ENCODE measurements at regions not wholly inside any gene's neighbourhood (a gene's known extent, or its start where the extent isn't known, plus 50 kb on each side); places are given as distances from the start of the nearest gene placed in this dataset.

DNA sequence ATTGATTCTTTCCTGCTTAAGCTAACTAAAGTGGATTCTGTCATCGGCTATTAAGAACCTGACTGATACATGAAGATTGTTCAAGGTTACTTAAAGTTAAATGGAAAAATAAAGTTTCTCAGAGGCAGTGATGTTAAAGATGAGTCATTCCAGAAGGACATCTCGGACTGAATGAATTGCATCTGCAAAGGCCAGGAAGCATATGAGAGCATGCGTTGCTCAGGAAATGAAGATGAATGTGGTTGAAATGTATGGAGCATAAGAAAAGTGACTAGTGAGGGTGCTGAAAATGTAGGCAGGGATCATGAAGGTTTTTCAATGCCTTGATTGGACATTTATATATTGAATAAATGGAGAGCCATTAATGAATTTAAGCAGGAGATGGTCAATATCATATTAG is 133.9 kb upstream of the GHITM start:
- TF ChIP-seq, protein P1, sequence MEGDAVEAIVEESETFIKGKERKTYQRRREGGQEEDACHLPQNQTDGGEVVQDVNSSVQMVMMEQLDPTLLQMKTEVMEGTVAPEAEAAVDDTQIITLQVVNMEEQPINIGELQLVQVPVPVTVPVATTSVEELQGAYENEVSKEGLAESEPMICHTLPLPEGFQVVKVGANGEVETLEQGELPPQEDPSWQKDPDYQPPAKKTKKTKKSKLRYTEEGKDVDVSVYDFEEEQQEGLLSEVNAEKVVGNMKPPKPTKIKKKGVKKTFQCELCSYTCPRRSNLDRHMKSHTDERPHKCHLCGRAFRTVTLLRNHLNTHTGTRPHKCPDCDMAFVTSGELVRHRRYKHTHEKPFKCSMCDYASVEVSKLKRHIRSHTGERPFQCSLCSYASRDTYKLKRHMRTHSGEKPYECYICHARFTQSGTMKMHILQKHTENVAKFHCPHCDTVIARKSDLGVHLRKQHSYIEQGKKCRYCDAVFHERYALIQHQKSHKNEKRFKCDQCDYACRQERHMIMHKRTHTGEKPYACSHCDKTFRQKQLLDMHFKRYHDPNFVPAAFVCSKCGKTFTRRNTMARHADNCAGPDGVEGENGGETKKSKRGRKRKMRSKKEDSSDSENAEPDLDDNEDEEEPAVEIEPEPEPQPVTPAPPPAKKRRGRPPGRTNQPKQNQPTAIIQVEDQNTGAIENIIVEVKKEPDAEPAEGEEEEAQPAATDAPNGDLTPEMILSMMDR (conservative IDR thresholded peaks at IDR 0.05), result no peak
- TF ChIP-seq EZH2 (IDR thresholded peaks at IDR 0.05; ENCODE audit: low read depth), result no peak
- CTCF ChIA-PET, result no interaction called here
- Histone ChIP-seq H3F3A (ENCODE audit: insufficient read depth, low read depth) (no peaks in the 10 kb centered on the region), H3K79me2 (ENCODE audit: low read depth) (no peaks in the 10 kb centered on the region), H3K4me1 (replicated peaks; ENCODE audit: insufficient read depth) (no peaks in the 10 kb centered on the region), H2AFZ (no peak overlapping the region), H4K20me1 (ENCODE audit: insufficient read depth) (no peaks in the 10 kb centered on the region), H3K9me2 (ENCODE audit: insufficient read depth) (no peaks in the 10 kb centered on the region), H3K36me3 (ENCODE audit: low read depth) (no peaks in the 10 kb centered on the region), H3K4me2 (no peak overlapping the region), H3K27me3 (ENCODE audit: insufficient read depth, low read depth) (peaks cover 34% of the 10 kb centered on the region; the same call in 1 of the 2 replicates), H3K4me3 (no peak overlapping the region), H3K9me3 (ENCODE audit: insufficient read depth, low read depth) (no peaks in the 10 kb centered on the region), H3K27ac (no peak overlapping the region)
- DNase-seq, result no peak
- POLR2A ChIA-PET (ENCODE audit: unreplicated experiment), result no interaction called here
- BruUV-seq (replicated peaks), result no TSS peak
- intact Hi-C loops (cut with micrococcal nuclease; ENCODE audit: unreplicated experiment), result no loop called here

DNA sequence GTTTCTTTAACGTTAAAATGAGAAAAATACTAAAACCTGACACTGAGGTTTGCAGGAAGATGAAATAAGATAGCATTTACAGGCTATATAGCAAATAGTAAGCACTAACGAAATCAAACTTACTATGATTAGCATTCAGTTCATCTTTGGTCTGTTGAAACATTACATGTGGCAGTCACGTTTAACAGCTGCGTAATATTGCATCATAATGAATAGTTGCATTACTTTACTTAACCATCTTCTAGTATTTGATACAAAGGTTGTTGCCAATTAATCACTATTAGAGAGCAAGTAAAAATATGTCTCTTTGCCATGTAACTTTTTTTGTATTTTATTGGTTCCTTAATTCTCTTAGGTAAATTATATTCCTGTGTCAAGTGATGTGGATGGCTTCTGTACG is 131.8 kb upstream of the GHITM start:
- H3F3A ChIP-seq (ENCODE audit: insufficient read depth, low read depth), result no peaks in the 10 kb centered on the region
- CTCF ChIA-PET, result no interaction called here
- no peak overlapping the region for H3K27ac ChIP-seq
- POLR2A ChIA-PET (ENCODE audit: unreplicated experiment), result no interaction called here
- H3K27me3 ChIP-seq (ENCODE audit: insufficient read depth, low read depth), result peaks cover 36% of the 10 kb centered on the region; the same call in 1 of the 2 replicates
- H3K36me3 ChIP-seq (ENCODE audit: low read depth), result no peaks in the 10 kb centered on the region
- H3K79me2 ChIP-seq (ENCODE audit: low read depth), result no peaks in the 10 kb centered on the region
- H3K4me3 ChIP-seq, result no peak overlapping the region
- no peak overlapping the region for H2AFZ ChIP-seq
- H3K4me2 ChIP-seq, result no peak overlapping the region
- intact Hi-C loops (cut with micrococcal nuclease; ENCODE audit: unreplicated experiment), result no loop called here
- H3K9me2 ChIP-seq (ENCODE audit: insufficient read depth), result no peaks in the 10 kb centered on the region
- no TSS peak for BruUV-seq (replicated peaks)
- no peaks in the 10 kb centered on the region for H3K4me1 ChIP-seq (replicated peaks; ENCODE audit: insufficient read depth)
- DNase-seq, result no peak
- TF ChIP-seq, protein P1 (conservative IDR thresholded peaks at IDR 0.05), result no peak
- H4K20me1 ChIP-seq (ENCODE audit: insufficient read depth), result no peaks in the 10 kb centered on the region
- no peaks in the 10 kb centered on the region for H3K9me3 ChIP-seq (ENCODE audit: insufficient read depth, low read depth)

DNA sequence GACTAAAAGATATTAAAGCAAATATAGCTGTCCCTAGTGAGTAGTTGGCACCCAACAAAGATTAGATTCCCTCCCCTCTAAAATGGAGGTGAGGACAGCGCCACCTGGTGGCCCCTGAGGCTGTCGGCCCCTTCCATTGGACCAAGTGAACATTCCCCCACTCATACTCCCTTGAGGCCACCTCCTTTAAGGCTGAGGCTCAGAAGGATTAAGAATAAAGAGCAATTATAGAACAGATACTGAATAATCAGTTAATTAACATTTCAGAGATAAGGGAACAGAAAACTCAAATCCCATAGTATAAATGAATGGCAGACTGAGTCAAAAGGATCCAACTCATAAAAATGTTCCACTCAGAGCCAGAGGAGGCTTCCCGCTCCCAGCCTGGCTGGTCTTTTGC is 130.4 kb upstream of the GHITM start:
- Histone ChIP-seq H4K20me1 (ENCODE audit: insufficient read depth) (no peaks in the 10 kb centered on the region), H3F3A (ENCODE audit: insufficient read depth, low read depth) (no peaks in the 10 kb centered on the region), H3K27me3 (ENCODE audit: insufficient read depth, low read depth) (peaks cover 36% of the 10 kb centered on the region; the same call in 1 of the 2 replicates), H3K4me1 (replicated peaks; ENCODE audit: insufficient read depth) (no peaks in the 10 kb centered on the region), H3K36me3 (ENCODE audit: low read depth) (no peaks in the 10 kb centered on the region), H3K9me2 (ENCODE audit: insufficient read depth) (no peaks in the 10 kb centered on the region), H3K79me2 (ENCODE audit: low read depth) (no peaks in the 10 kb centered on the region), H3K27ac (no peak overlapping the region), H3K9me3 (ENCODE audit: insufficient read depth, low read depth) (no peaks in the 10 kb centered on the region), H3K4me3 (no peak overlapping the region), H2AFZ (no peak overlapping the region), H3K4me2 (no peak overlapping the region)
- intact Hi-C loops (cut with micrococcal nuclease; ENCODE audit: unreplicated experiment), result no loop called here
- peak in 1 of 2 experiments; percentile 6 for DNase-seq
- TF ChIP-seq, protein P1 (conservative IDR thresholded peaks at IDR 0.05), result peak; percentile 86
- TF ChIP-seq EZH2 (IDR thresholded peaks at IDR 0.05; ENCODE audit: low read depth), result no peak
- ChIA-PET CTCF (no interaction called here), POLR2A (ENCODE audit: unreplicated experiment) (no interaction called here)
- BruUV-seq (replicated peaks), result no TSS peak
